Osteoblast (primary cell): ENCODE measurements at regions not wholly inside any gene's neighbourhood (a gene's known extent, or its start where the extent isn't known, plus 50 kb on each side); places are given as distances from the start of the nearest gene placed in this dataset.
"Not testable (repeated sequence)": the region's sequence is repeated elsewhere in the genome, so short reads cannot be mapped to it uniquely, and the experiment has no call there.

Experiments
- DNase-seq: peaks from one replicate; pipeline ENCODE4 v3.0.0; 2011; ENCODE audit warnings: low spot score, mixed read lengths; ENCODE audit not compliant: insufficient read length; ENCODE audit errors: missing footprints
- H2AFZ ChIP-seq: 2 replicates; pipeline ENCODE4 v1.6.0; 2011; ENCODE audit warnings: mild to moderate bottlenecking, low read length
- H3K27ac ChIP-seq: 2 replicates; pipeline ENCODE4 v1.5.1; 2011; ENCODE audit warnings: mild to moderate bottlenecking, low read depth, low read length, moderate library complexity
- H3K27me3 ChIP-seq: 2 replicates; pipeline ENCODE4 v1.6.0; 2012; ENCODE audit warnings: mild to moderate bottlenecking, control low read depth, inconsistent platforms, low read length, moderate library complexity; ENCODE audit not compliant: insufficient read depth
- H3K36me3 ChIP-seq: 2 replicates; pipeline ENCODE4 v1.5.1; 2011; ENCODE audit warnings: mild to moderate bottlenecking, low read length, control low read depth, moderate library complexity; ENCODE audit not compliant: insufficient read depth
- H3K4me1 ChIP-seq: 2 replicates; pipeline ENCODE4 v1.5.1; 2011; ENCODE audit warnings: mild to moderate bottlenecking, low read length, control low read depth, moderate library complexity; ENCODE audit not compliant: insufficient read depth
- H3K4me2 ChIP-seq: 2 replicates; pipeline ENCODE4 v1.6.0; 2011; ENCODE audit warnings: mild to moderate bottlenecking, low read length; ENCODE audit not compliant: insufficient read depth
- H3K4me3 ChIP-seq: fragments of 200-600 bp; sonication (generic); 3 replicates; pipeline ENCODE4 v1.5.1; 2012; ENCODE audit warnings: mild to moderate bottlenecking, low read length, inconsistent platforms; ENCODE audit not compliant: insufficient read depth
- H3K79me2 ChIP-seq: 2 replicates; pipeline ENCODE4 v1.6.0; 2012; ENCODE audit warnings: mild to moderate bottlenecking, low read length, control low read depth, inconsistent platforms; ENCODE audit not compliant: insufficient read depth
- H3K9me3 ChIP-seq: 2 replicates; pipeline ENCODE4 v1.5.1; 2011; ENCODE audit warnings: low read depth, low read length, control low read depth
- H4K20me1 ChIP-seq: 2 replicates; pipeline ENCODE4 v1.6.0; 2012; ENCODE audit warnings: mild to moderate bottlenecking, low read length, control low read depth; ENCODE audit not compliant: insufficient read depth
- TF ChIP-seq, protein P1 (sequence below): IDR thresholded peaks from 2 replicates; pipeline ENCODE4 v1.5.1; 2011; ENCODE audit warnings: mild to moderate bottlenecking, low read depth, low read length, moderate library complexity; ENCODE audit errors: extremely low read depth

DNA sequence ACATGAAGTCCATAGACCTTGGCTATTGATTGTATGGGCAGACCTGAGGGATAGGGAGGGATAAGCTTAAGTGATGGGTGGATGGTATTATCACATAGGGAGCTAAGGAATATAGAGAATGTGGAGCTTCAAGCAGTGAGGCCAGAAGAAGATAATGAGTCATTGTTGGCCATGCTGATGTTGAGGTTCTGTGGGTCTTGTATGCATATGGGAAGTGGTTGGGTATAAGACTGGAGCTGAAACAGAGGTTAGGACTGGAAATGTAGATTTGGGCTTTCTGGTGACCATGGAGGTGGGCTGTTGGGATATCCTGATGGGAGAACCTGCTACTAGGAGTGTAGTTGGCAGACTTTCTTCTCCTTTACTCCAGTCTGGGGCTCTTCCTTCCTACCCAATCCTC lies 73.7 kb upstream of the TSC22D1 start:
- Histone ChIP-seq H3K4me2 (no peak overlapping the region), H3K4me1 (peaks cover 5% of the 10 kb centered on the region), H2AFZ (no peak overlapping the region), H3K9me3 (no peaks in the 10 kb centered on the region), H4K20me1 (no peaks in the 10 kb centered on the region), H3K36me3 (no peaks in the 10 kb centered on the region), H3K27me3 (no peaks in the 10 kb centered on the region), H3K4me3 (no peak overlapping the region), H3K27ac (no peak overlapping the region), H3K79me2 (no peaks in the 10 kb centered on the region)
- DNase-seq: peak; percentile 21
- TF ChIP-seq, protein P1, sequence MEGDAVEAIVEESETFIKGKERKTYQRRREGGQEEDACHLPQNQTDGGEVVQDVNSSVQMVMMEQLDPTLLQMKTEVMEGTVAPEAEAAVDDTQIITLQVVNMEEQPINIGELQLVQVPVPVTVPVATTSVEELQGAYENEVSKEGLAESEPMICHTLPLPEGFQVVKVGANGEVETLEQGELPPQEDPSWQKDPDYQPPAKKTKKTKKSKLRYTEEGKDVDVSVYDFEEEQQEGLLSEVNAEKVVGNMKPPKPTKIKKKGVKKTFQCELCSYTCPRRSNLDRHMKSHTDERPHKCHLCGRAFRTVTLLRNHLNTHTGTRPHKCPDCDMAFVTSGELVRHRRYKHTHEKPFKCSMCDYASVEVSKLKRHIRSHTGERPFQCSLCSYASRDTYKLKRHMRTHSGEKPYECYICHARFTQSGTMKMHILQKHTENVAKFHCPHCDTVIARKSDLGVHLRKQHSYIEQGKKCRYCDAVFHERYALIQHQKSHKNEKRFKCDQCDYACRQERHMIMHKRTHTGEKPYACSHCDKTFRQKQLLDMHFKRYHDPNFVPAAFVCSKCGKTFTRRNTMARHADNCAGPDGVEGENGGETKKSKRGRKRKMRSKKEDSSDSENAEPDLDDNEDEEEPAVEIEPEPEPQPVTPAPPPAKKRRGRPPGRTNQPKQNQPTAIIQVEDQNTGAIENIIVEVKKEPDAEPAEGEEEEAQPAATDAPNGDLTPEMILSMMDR: no peak

DNA sequence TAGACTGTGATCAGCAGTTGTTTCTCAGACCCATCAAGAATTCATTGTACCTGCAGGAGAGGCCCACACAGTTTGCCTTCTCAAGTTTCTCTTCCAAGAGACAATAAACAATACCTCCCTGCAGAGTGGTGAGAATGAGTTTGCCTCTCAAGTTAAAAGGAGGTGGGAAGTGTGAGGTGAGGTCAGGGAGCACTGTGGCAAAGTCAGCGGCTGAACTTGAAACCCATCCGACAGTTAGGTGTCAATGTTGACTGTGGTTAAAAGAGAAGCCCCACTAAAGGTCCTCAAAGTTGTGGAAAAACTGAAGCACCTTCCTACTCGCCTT lies 72.9 kb upstream of the TSC22D1 start:
- no peaks in the 10 kb centered on the region for H3K79me2 ChIP-seq
- TF ChIP-seq, protein P1: no peak
- H3K36me3 ChIP-seq: no peaks in the 10 kb centered on the region
- no peak overlapping the region for H3K4me2 ChIP-seq
- no peak overlapping the region for H3K27ac ChIP-seq
- no peaks in the 10 kb centered on the region for H3K9me3 ChIP-seq
- H3K27me3 ChIP-seq: no peaks in the 10 kb centered on the region
- DNase-seq: no peak
- peak overlapping the region; percentile 17 for H2AFZ ChIP-seq
- peaks cover 5% of the 10 kb centered on the region for H3K4me1 ChIP-seq
- H3K4me3 ChIP-seq: no peak overlapping the region
- H4K20me1 ChIP-seq: no peaks in the 10 kb centered on the region

DNA sequence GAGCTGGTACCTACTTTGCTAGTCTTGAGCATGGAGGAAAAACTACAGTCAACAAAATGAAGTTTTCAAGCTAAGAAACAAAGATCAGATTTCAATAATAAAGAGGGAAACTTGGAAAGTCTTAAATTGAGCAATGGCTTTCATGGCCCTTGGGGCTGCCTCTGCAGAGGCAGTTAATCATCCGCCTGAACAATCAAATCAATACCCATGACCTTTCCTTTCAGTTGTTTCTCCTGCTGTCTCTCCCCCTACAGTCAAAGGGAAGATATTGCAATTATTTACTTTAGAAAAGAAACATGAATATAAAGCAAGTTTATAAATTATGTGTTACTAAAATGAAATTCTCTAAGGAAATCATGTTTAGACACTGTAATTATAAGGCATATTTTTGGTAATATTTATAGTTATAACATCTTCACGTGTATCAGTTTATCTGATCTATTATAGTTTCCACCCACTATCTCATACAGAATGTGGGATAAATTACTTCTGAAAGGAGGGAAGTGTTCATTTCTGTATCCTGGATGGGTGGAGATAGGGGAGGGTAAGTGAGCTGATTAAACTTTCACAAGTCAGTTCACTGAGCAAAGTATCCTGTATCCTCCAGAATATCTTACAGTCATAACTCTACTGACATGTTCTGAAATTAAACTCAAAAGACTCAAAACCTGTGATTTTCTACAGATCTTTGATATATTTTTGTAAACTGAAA lies 72.4 kb upstream of the TSC22D1 start:
- TF ChIP-seq, protein P1: peak; percentile 58
- peak; percentile 68 for DNase-seq
- H3K4me3 ChIP-seq: no peak overlapping the region

DNA sequence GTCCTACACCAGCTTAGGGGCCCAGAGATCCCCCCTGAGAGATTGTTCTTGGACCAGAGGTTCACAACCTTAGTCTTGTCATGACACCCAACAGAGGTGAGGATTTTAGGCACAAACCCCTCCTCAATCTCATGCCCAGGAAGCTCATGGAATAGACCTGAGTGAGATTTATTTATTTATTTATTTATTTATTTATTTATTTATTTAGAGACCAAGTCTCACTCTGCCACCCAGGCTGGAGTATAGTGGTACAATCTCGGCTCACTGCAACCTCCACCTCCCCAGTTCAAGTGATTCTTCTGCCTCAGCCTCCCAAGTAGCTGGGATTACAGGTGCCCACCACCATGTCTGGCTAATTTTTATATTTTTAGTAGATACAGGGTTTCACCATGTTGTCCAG lies 71.4 kb upstream of the TSC22D1 start:
- not testable (repeated sequence) for H3K27me3 ChIP-seq

More for the DNA sequence above, 72.4 kb upstream of the TSC22D1 start:
- Histone ChIP-seq H3K9me3 (no peaks in the 10 kb centered on the region), H3K27ac (no peak overlapping the region), H2AFZ (peak overlapping the region; percentile 42), H3K27me3 (no peaks in the 10 kb centered on the region), H3K4me2 (no peak overlapping the region), H3K36me3 (no peaks in the 10 kb centered on the region), H3K79me2 (no peaks in the 10 kb centered on the region), H3K4me1 (peaks cover 5% of the 10 kb centered on the region), H4K20me1 (no peaks in the 10 kb centered on the region)

More for the DNA sequence above, 71.4 kb upstream of the TSC22D1 start:
- H3K79me2 ChIP-seq, H3K36me3 ChIP-seq, H4K20me1 ChIP-seq, H2AFZ ChIP-seq, DNase-seq, H3K9me3 ChIP-seq, H3K27ac ChIP-seq, H3K4me3 ChIP-seq, H3K4me1 ChIP-seq, H3K4me2 ChIP-seq: not testable (repeated sequence)
